Astrocyte of the spinal cord (primary cell): ENCODE measurements at regions not wholly inside any gene's neighbourhood (a gene's known extent, or its start where the extent isn't known, plus 50 kb on each side); places are given as distances from the start of the nearest gene placed in this dataset.

Experiments used
- DNase-seq: peaks from one replicate; pipeline ENCODE4 v3.0.0; 2011; ENCODE audit warnings: low read depth, low spot score
- H3K4me3 ChIP-seq: 2 replicates; pipeline ENCODE4 v1.5.1; 2011; ENCODE audit warnings: low read depth, mild to moderate bottlenecking, low read length, moderate library complexity
- CTCF ChIP-seq: IDR thresholded peaks from 2 replicates; pipeline ENCODE4 v1.5.1; 2012; ENCODE audit warnings: low read depth, mild to moderate bottlenecking, low read length, inconsistent platforms
- in situ Hi-C: cut with HindIII; loops from 2 replicates; pipeline ENCODE4 v1.10.0; 2017; ENCODE audit warnings: low sequenced_read_pairs

DNA sequence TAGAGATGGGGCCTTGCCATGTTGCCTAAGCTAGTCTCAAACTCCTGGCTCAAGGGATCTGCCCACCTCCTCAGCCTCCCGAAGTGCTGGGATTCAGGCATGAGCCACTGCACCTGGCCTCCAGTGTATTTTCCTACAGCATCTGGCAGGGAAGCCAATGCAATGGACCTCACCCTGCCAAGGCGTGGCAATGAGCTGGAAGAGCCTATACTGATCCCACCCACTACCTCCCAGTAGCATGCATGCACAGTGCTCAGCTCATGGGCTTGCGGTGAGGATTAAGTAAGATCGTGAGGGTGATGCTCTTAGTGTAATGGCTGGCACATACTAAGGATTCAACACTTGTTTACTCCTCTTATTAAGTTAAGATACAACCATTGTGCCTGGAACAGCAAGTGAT lies 69.7 kb downstream of the PHLDA1 start:
- no peak for DNase-seq
- in situ Hi-C loops = no loop called here
- H3K4me3 ChIP-seq = no peak overlapping the region
- no peak for TF ChIP-seq CTCF

GRCh38 chr12:75960954-75961661 lies 70.5 kb downstream of the PHLDA1 start:
- in situ Hi-C loops = no loop called here
- H3K4me3 ChIP-seq = no peak overlapping the region
- TF ChIP-seq CTCF = no peak
- DNase-seq = no peak

DNA sequence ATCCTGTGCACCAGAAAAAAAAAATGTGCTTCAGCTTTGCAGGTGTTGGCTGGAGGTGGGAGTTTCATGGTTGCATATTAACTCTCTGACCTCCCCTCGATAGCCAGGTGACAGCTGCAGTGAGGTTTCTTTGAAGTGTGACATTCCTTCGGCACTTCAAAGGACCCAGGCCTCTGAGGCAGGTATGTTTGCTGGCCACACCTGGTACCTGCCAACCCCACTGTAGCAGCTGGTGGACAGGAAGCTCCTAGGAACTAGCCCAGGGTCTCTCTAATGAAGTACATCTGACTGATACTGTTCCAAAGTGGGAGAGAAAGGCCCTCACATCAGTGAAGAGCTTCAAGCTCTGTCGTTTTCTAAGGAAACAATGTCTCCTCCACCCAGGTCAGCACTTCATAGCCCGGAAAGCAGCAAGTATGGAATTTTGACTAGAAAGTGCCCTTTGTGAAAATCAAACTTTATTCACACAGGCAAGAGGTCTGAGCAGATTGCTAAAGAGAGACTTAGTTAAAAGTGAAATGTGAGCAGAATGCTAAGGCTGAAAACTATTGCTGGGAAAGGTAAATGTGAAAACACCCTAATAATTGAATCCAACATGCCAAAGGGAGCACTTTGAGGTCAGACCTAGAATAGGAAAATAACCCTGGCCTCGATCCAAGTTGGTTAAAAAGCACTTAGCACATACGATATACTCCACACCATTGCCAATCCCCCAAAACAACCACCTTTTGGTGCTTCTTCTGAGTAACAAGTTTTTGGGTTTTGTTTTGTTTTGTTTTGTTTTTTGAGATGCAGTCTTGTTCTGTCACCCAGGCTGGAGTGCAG lies 71.3 kb downstream of the PHLDA1 start:
- DNase-seq = no peak
- no peak for TF ChIP-seq CTCF
- H3K4me3 ChIP-seq = no peak overlapping the region
- in situ Hi-C loops = no loop called here

DNA sequence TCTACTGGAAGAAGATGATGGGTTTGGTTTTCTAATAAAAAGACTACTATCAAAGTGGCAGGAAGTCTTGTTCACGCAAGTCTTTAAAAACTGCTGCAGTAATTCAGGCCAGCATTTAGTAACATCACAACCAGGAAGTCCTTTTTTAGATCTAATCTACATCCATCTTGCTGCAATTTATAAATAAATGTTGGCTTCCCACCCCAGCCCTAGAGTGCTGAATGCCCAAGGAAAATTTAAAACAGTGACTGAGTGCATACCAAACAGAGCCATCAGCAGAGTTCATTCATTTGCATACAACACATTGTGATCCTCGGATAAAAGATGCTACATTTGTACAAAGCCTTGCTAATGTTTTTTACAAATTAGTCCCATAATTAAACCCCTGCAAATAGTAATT lies 72.1 kb downstream of the PHLDA1 start:
- in situ Hi-C loops = no loop called here
- no peak for DNase-seq
- TF ChIP-seq CTCF = no peak
- no peak overlapping the region for H3K4me3 ChIP-seq

DNA sequence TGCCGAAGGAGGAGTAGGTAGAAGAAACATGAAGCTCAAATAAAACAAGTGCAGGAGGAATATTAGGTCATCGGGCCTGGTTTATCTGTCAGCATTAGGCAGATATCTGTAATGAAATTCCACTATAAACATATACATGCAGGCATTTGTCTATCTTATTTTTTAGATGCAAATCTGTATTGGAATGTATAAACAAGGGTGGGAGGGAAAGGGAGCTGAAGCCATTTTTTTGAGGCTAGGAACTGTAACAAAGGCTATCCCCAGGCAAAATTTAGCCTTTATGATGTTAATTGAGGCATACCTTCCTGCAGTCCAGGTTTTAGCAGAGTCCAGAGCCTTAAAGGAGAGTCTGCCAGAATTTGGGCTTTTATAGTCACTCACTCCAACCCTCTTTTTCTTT lies 72.5 kb downstream of the PHLDA1 start:
- in situ Hi-C loops = no loop called here
- no peak for DNase-seq
- no peak overlapping the region for H3K4me3 ChIP-seq
- no peak for TF ChIP-seq CTCF

DNA sequence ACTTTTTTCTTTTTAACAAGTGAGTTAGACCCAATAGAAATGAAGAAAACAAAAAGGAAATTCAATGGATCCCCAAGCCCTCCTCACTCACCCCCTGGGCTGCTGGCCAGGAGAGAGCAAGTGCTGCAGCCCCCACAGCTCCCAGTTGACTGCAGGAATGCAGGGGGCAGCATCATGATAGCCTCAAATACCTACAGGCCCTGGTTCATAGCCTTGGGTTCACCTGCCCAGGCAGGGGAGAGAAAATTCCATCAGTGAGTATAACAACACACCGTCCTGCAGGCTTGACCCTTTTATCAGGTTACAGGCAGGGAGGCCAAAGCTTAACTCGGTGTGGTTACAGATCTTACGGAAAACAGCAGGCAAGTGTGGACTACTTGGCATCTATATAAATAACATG lies 76.3 kb downstream of the PHLDA1 start:
- no peak overlapping the region for H3K4me3 ChIP-seq
- no peak for TF ChIP-seq CTCF
- in situ Hi-C loops = no loop called here
- no peak for DNase-seq
